IPS DF 19.7 (cell line): ENCODE measurements at regions not wholly inside any gene's neighbourhood (a gene's known extent, or its start where the extent isn't known, plus 50 kb on each side); places are given as distances from the start of the nearest gene placed in this dataset.
"Not testable (repeated sequence)": the region's sequence is repeated elsewhere in the genome, so short reads cannot be mapped to it uniquely, and the experiment has no call there.

Source experiments
- DNase-seq: peaks from one replicate; pipeline ENCODE4 v3.0.0-alpha.2; 2013; ENCODE audit warnings: low read depth, low spot score

GRCh38 chr3:20490996-20491395 lies 305.0 kb upstream of the SGO1 start:
- DNase-seq: no peak

GRCh38 chr3:20488151-20488550 lies 302.1 kb upstream of the SGO1 start:
- no peak for DNase-seq

GRCh38 chr3:20484126-20484525 lies 298.1 kb upstream of the SGO1 start:
- no peak for DNase-seq

- DNase-seq: no peak
Measured at GRCh38 chr3:20482350-20482749, 296.3 kb upstream of the SGO1 start.

- DNase-seq: peak; percentile 35
Measured at GRCh38 chr3:20480786-20481365, 294.9 kb upstream of the SGO1 start.

GRCh38 chr3:20478436-20478835 lies 292.4 kb upstream of the SGO1 start:
- DNase-seq: no peak

GRCh38 chr3:20464237-20464636 lies 278.2 kb upstream of the SGO1 start:
- DNase-seq: not testable (repeated sequence)

GRCh38 chr3:20462723-20463122 lies 276.7 kb upstream of the SGO1 start:
- DNase-seq: no peak

- DNase-seq: no peak
Measured at GRCh38 chr3:20462226-20462625, 276.2 kb upstream of the SGO1 start.

GRCh38 chr3:20458994-20459716 lies 273.1 kb upstream of the SGO1 start:
- no peak for DNase-seq

GRCh38 chr3:20456511-20456910 lies 270.5 kb upstream of the SGO1 start:
- DNase-seq: no peak

GRCh38 chr3:20451170-20451569 lies 265.2 kb upstream of the SGO1 start:
- no peak for DNase-seq

- DNase-seq: no peak
Measured at GRCh38 chr3:20450611-20451010, 264.6 kb upstream of the SGO1 start.

- no peak for DNase-seq
Measured at GRCh38 chr3:20442846-20443245, 256.8 kb upstream of the SGO1 start.

GRCh38 chr3:20427268-20427667 lies 241.3 kb upstream of the SGO1 start:
- not testable (repeated sequence) for DNase-seq

GRCh38 chr3:20425138-20425537 lies 239.1 kb upstream of the SGO1 start:
- no peak for DNase-seq

- no peak for DNase-seq
Measured at GRCh38 chr3:20424086-20424485, 238.1 kb upstream of the SGO1 start.

- no peak for DNase-seq
Measured at GRCh38 chr3:20422391-20422790, 236.4 kb upstream of the SGO1 start.

GRCh38 chr3:20417388-20418108 lies 231.5 kb upstream of the SGO1 start:
- no peak for DNase-seq

GRCh38 chr3:20406611-20407011 lies 220.6 kb upstream of the SGO1 start:
- DNase-seq: no peak

GRCh38 chr3:20405744-20406143 lies 219.7 kb upstream of the SGO1 start:
- DNase-seq: no peak

GRCh38 chr3:20405231-20405630 lies 219.2 kb upstream of the SGO1 start:
- DNase-seq: no peak

GRCh38 chr3:20404741-20405100 lies 218.7 kb upstream of the SGO1 start:
- DNase-seq: no peak
